HFFc6 (cell line): ENCODE measurements at regions not wholly inside any gene's neighbourhood (a gene's known extent, or its start where the extent isn't known, plus 50 kb on each side); places are given as distances from the start of the nearest gene placed in this dataset.

Experiments
- DNase-seq: peaks from one replicate; pipeline ENCODE4 v3.0.0-alpha.2; 2018
- H3K27ac Mint-ChIP-seq: 2 replicates; pipeline ENCODE4 v1.8.0; 2020; ENCODE audit warnings: mild to moderate bottlenecking, mixed read lengths
- H3K27me3 Mint-ChIP-seq: 2 replicates; pipeline ENCODE4 v1.8.0; 2021; ENCODE audit warnings: mild to moderate bottlenecking, moderate library complexity, mixed read lengths; ENCODE audit not compliant: insufficient read depth
- H3K36me3 Mint-ChIP-seq: 2 replicates; pipeline ENCODE4 v1.8.0; 2021; ENCODE audit warnings: low read depth, mixed read lengths
- H3K4me1 Mint-ChIP-seq: 2 replicates; pipeline ENCODE4 v1.8.0; 2020; ENCODE audit warnings: low read depth, mixed read lengths
- H3K4me3 Mint-ChIP-seq: 2 replicates; pipeline ENCODE4 v1.8.0; 2020; ENCODE audit warnings: mild to moderate bottlenecking, moderate library complexity, mixed read lengths
- H3K9me3 Mint-ChIP-seq: 2 replicates; pipeline ENCODE4 v1.8.0; 2020; ENCODE audit warnings: mild to moderate bottlenecking, mixed read lengths
- CTCF ChIP-seq: fragments of 200-600 bp; sonication (generic); IDR thresholded peaks from 2 replicates; pipeline ENCODE4 v1.5.0; 2021; ENCODE audit warnings: antibody characterized with exemption, mild to moderate bottlenecking

- H3K36me3 Mint-ChIP-seq = peaks cover 6% of the 10 kb centered on the region
- peaks cover 54% of the 10 kb centered on the region for H3K9me3 Mint-ChIP-seq
- no peak for DNase-seq
- no peak overlapping the region for H3K4me3 Mint-ChIP-seq
- no peaks in the 10 kb centered on the region for H3K27me3 Mint-ChIP-seq
- no peak for TF ChIP-seq CTCF
- no peak overlapping the region for H3K27ac Mint-ChIP-seq
- no peaks in the 10 kb centered on the region for H3K4me1 Mint-ChIP-seq
These were observed 206.3 kb downstream of the SIPA1L2 start for GRCh38 chr1:232423591-232423990.

GRCh38 chr1:232422898-232423297 lies 207.0 kb downstream of the SIPA1L2 start:
- H3K36me3 Mint-ChIP-seq = peaks cover 6% of the 10 kb centered on the region
- TF ChIP-seq CTCF = no peak
- H3K4me3 Mint-ChIP-seq = no peak overlapping the region
- no peaks in the 10 kb centered on the region for H3K27me3 Mint-ChIP-seq
- H3K27ac Mint-ChIP-seq = no peak overlapping the region
- no peak for DNase-seq
- peaks cover 59% of the 10 kb centered on the region for H3K9me3 Mint-ChIP-seq
- no peaks in the 10 kb centered on the region for H3K4me1 Mint-ChIP-seq

GRCh38 chr1:232422098-232422497 lies 207.8 kb downstream of the SIPA1L2 start:
- no peak for DNase-seq
- Mint-ChIP-seq H3K27ac (no peak overlapping the region), H3K4me3 (no peak overlapping the region), H3K27me3 (no peaks in the 10 kb centered on the region), H3K9me3 (peaks cover 67% of the 10 kb centered on the region), H3K4me1 (no peaks in the 10 kb centered on the region), H3K36me3 (peaks cover 6% of the 10 kb centered on the region)
- TF ChIP-seq CTCF = no peak

GRCh38 chr1:232421143-232421796 lies 208.7 kb downstream of the SIPA1L2 start:
- Mint-ChIP-seq H3K27ac (no peak overlapping the region), H3K4me1 (no peaks in the 10 kb centered on the region), H3K27me3 (no peaks in the 10 kb centered on the region), H3K4me3 (no peak overlapping the region), H3K9me3 (peaks cover 69% of the 10 kb centered on the region), H3K36me3 (peaks cover 6% of the 10 kb centered on the region)
- no peak for TF ChIP-seq CTCF
- DNase-seq = no peak

- Mint-ChIP-seq H3K27ac (no peak overlapping the region), H3K9me3 (peaks cover 82% of the 10 kb centered on the region), H3K4me1 (no peaks in the 10 kb centered on the region), H3K36me3 (peaks cover 6% of the 10 kb centered on the region), H3K27me3 (no peaks in the 10 kb centered on the region), H3K4me3 (no peak overlapping the region)
- no peak for TF ChIP-seq CTCF
- no peak for DNase-seq
These were observed 212.2 kb downstream of the SIPA1L2 start for GRCh38 chr1:232417636-232418248.
